HG02970 (cell line): ENCODE measurements at regions not wholly inside any gene's neighbourhood (a gene's known extent, or its start where the extent isn't known, plus 50 kb on each side); places are given as distances from the start of the nearest gene placed in this dataset.
"Not testable (repeated sequence)": the region's sequence is repeated elsewhere in the genome, so short reads cannot be mapped to it uniquely, and the experiment has no call there.

Source experiments
- ATAC-seq: cut with Tn5 transposase; IDR thresholded peaks from one replicate; pipeline ENCODE4 v1.9.1; 2021; ENCODE audit warnings: mild to moderate bottlenecking, moderate library complexity, moderate number of reproducible peaks; ENCODE audit not compliant: unreplicated experiment, low FRiP score

- no peak for ATAC-seq
Observed at GRCh38 chr4:187366530-187366929, 629.0 kb upstream of the ZFP42 start.

- ATAC-seq, result no peak
Observed at GRCh38 chr4:187370918-187371317, 624.7 kb upstream of the ZFP42 start.

- ATAC-seq, result no peak
Observed at GRCh38 chr4:187378441-187378840, 617.1 kb upstream of the ZFP42 start.

- no peak for ATAC-seq
Observed at GRCh38 chr4:187380181-187380581, 615.4 kb upstream of the ZFP42 start.

- ATAC-seq, result no peak
Observed at GRCh38 chr4:187383181-187383580, 612.4 kb upstream of the ZFP42 start.

- no peak for ATAC-seq
Observed at GRCh38 chr4:187387739-187388138, 607.8 kb upstream of the ZFP42 start.

GRCh38 chr4:187389420-187389819, 606.2 kb upstream of the ZFP42 start:
- ATAC-seq, result no peak

GRCh38 chr4:187390646-187391045, 604.9 kb upstream of the ZFP42 start:
- ATAC-seq, result no peak

GRCh38 chr4:187393531-187394344, 601.8 kb upstream of the ZFP42 start:
- no peak for ATAC-seq

GRCh38 chr4:187396106-187396505, 599.5 kb upstream of the ZFP42 start:
- no peak for ATAC-seq

GRCh38 chr4:187408447-187408846, 587.1 kb upstream of the ZFP42 start:
- ATAC-seq, result not testable (repeated sequence)

GRCh38 chr4:187413564-187414358, 581.8 kb upstream of the ZFP42 start:
- ATAC-seq, result no peak

- ATAC-seq, result no peak
Observed at GRCh38 chr4:187414716-187415115, 580.9 kb upstream of the ZFP42 start.

- no peak for ATAC-seq
Observed at GRCh38 chr4:187415231-187415630, 580.3 kb upstream of the ZFP42 start.

- no peak for ATAC-seq
Observed at GRCh38 chr4:187416216-187416615, 579.4 kb upstream of the ZFP42 start.

- no peak for ATAC-seq
Observed at GRCh38 chr4:187417721-187418120, 577.9 kb upstream of the ZFP42 start.

- ATAC-seq, result no peak
Observed at GRCh38 chr4:187422655-187423054, 572.9 kb upstream of the ZFP42 start.

GRCh38 chr4:187424636-187425035, 570.9 kb upstream of the ZFP42 start:
- ATAC-seq, result no peak

- no peak for ATAC-seq
Observed at GRCh38 chr4:187426511-187426910, 569.1 kb upstream of the ZFP42 start.

GRCh38 chr4:187432310-187432709, 563.3 kb upstream of the ZFP42 start:
- ATAC-seq, result no peak

- no peak for ATAC-seq
Observed at GRCh38 chr4:187433141-187433540, 562.4 kb upstream of the ZFP42 start.

- ATAC-seq, result no peak
Observed at GRCh38 chr4:187436251-187436650, 559.3 kb upstream of the ZFP42 start.
